Gastrocnemius medialis (tissue), 4 donors: ENCODE measurements at regions not wholly inside any gene's neighbourhood (a gene's known extent, or its start where the extent isn't known, plus 50 kb on each side); places are given as distances from the start of the nearest gene placed in this dataset.

Source experiments
- CTCF ChIP-seq, 5 experiments: fragments of 450-650 bp in 3 of 5; fragments of 200-600 bp in 2 of 5; sonication (generic) in 2 of 5; IDR thresholded peaks in 4 of 5; conservative IDR thresholded peaks in 1 of 5; 1 replicate in 4 of 5; 2 replicates in 1 of 5; pipeline ENCODE4 v1.5.1; 2016 to 2019; ENCODE audit warnings: antibody characterized with exemption in 5 of 5, mild to moderate bottlenecking in 3 of 5, moderate library complexity in 3 of 5
- POLR2A ChIP-seq, 2 donors: fragments of 450-650 bp; IDR thresholded peaks; one replicate each; pipeline ENCODE4 v1.6.1; 2017; ENCODE audit warnings: antibody characterized with exemption in 2 of 2, mild to moderate bottlenecking in 2 of 2, moderate library complexity in 2 of 2

GRCh38 chr6:148091394-148091793, 251.2 kb upstream of the SASH1 start:
- TF ChIP-seq CTCF (IDR thresholded peaks at IDR 0.05 in 4 of 5, conservative IDR thresholded peaks at IDR 0.05 in 1 of 5): no peak
- no peak for TF ChIP-seq POLR2A (IDR thresholded peaks at IDR 0.05)
